WERI-Rb-1 (cell line): ENCODE measurements at regions not wholly inside any gene's neighbourhood (a gene's known extent, or its start where the extent isn't known, plus 50 kb on each side); places are given as distances from the start of the nearest gene placed in this dataset.

ENCODE experiments used
- DNase-seq: peaks from one replicate; pipeline ENCODE4 v3.0.0-alpha.2; 2020
- H3K27ac ChIP-seq: fragments of 250-450 bp; sonication (Bioruptor Pico); 2 replicates; pipeline ENCODE4 v1.5.1; 2020; ENCODE audit warnings: mild to moderate bottlenecking, moderate library complexity
- H3K27me3 ChIP-seq: fragments of 250-450 bp; sonication (Bioruptor Pico); 2 replicates; pipeline ENCODE4 v1.5.1; 2021; ENCODE audit warnings: mild to moderate bottlenecking, low read depth, moderate library complexity; ENCODE audit not compliant: insufficient read depth, severe bottlenecking
- H3K36me3 ChIP-seq: fragments of 250-450 bp; sonication (Bioruptor Pico); 2 replicates; pipeline ENCODE4 v1.5.1; 2020; ENCODE audit warnings: mild to moderate bottlenecking, moderate library complexity
- H3K4me3 ChIP-seq: 2 replicates; pipeline ENCODE4 v1.5.1; 2011; ENCODE audit warnings: low read depth, mild to moderate bottlenecking, control low read depth, low read length
- H3K9me3 ChIP-seq: fragments of 250-450 bp; sonication (Bioruptor Pico); 2 replicates; pipeline ENCODE4 v1.5.1; 2021; ENCODE audit warnings: mild to moderate bottlenecking, moderate library complexity; ENCODE audit not compliant: severe bottlenecking
- CTCF ChIP-seq: IDR thresholded peaks from 2 replicates; pipeline ENCODE4 v1.5.1; 2011; ENCODE audit warnings: low read depth, mild to moderate bottlenecking, control low read depth, inconsistent platforms, low read length

- no peak for TF ChIP-seq CTCF
- DNase-seq = no peak
- no peaks in the 10 kb centered on the region for H3K9me3 ChIP-seq
- no peaks in the 10 kb centered on the region for H3K36me3 ChIP-seq
- peaks cover 23% of the 10 kb centered on the region for H3K27me3 ChIP-seq
- H3K4me3 ChIP-seq = no peak overlapping the region
- no peak overlapping the region for H3K27ac ChIP-seq
These were observed 96.7 kb upstream of the PBDC1 start for GRCh38 chrX:76076124-76076523.

- Histone ChIP-seq H3K9me3 (no peaks in the 10 kb centered on the region), H3K27me3 (peaks cover 25% of the 10 kb centered on the region), H3K36me3 (no peaks in the 10 kb centered on the region), H3K4me3 (no peak overlapping the region), H3K27ac (no peak overlapping the region)
- DNase-seq = no peak
- TF ChIP-seq CTCF = no peak
These were observed 63.2 kb upstream of the PBDC1 start for GRCh38 chrX:76109654-76110053.
